K562 (cell line): ENCODE measurements at regions not wholly inside any gene's neighbourhood (a gene's known extent, or its start where the extent isn't known, plus 50 kb on each side); places are given as distances from the start of the nearest gene placed in this dataset.

Experiments used
- ATAC-seq: fragments of 200-7000 bp; cut with Tn5 transposase; 3 replicates; pipeline ENCODE4 v1.9.1; 2020; ENCODE audit warnings: moderate library complexity
- BruUV-seq: library from RNA; stranded (reverse); fragments of 400-500 nt; replicated peaks from 2 replicates; lab custom pipeline; 2021; lab: Mats Ljungman, UMichigan
- CTCF ChIA-PET: fragments of 300-600 bp; formaldehyde crosslinking; extraction: SDS; loops from one replicate; lab custom pipeline; 2021; ENCODE audit warnings: low intra/inter-chr PET ratio; lab: Yijun Ruan, JAX
- POLR2A ChIA-PET: fragments of 300-600, 350-650 bp; sonication (Branson Sonifier 250); formaldehyde crosslinking; extraction: SDS; loops from one replicate; lab custom pipeline; 2021; ENCODE audit warnings: antibody characterized with exemption, inconsistent platforms; lab: Yijun Ruan, JAX
- DNase-seq, 4 experiments: peaks; one replicate each; pipeline versions ENCODE4 v3.0.0 to v3.0.0-alpha.2; 2011 to 2018; ENCODE audit warnings: low spot score in 3 of 4, mixed read lengths in 3 of 4; ENCODE audit errors: extremely low read depth in 1 of 4
- FAIRE-seq: peaks from 2 replicates; lab custom pipeline; 2011; peaks lifted over from hg19 to GRCh38; lab: Jason Lieb, UNC
- H2AFZ ChIP-seq: 2 replicates; pipeline ENCODE4 v1.6.0; 2011; ENCODE audit warnings: low read depth, low read length, control low read depth, inconsistent platforms
- H3K27ac ChIP-seq: fragments of 200-600 bp; 3 replicates; pipeline ENCODE4 v1.8.0; 2011; ENCODE audit warnings: low read depth, mild to moderate bottlenecking, control low read depth, inconsistent platforms, low read length, moderate library complexity, mixed read lengths; ENCODE audit errors: extremely low read depth
- H3K27me3 ChIP-seq, 2 experiments: fragments of 300-600 bp in 1 of 2; 2 replicates in 1 of 2; 3 replicates in 1 of 2; pipeline versions ENCODE4 v1.6.0 to v1.8.0; 2011; ENCODE audit warnings: inconsistent platforms in 2 of 2, low read length in 2 of 2, mild to moderate bottlenecking in 1 of 2, mixed read lengths in 1 of 2, moderate library complexity in 1 of 2; ENCODE audit not compliant: control insufficient read depth in 2 of 2, insufficient read depth in 2 of 2
- H3K36me3 ChIP-seq: fragments of 300-600 bp; 3 replicates; pipeline ENCODE4 v1.8.0; 2011; ENCODE audit warnings: mild to moderate bottlenecking, low read length, inconsistent platforms; ENCODE audit not compliant: control insufficient read depth, insufficient read depth
- H3K4me1 ChIP-seq, 2 experiments: fragments of 200-600 bp in 1 of 2; replicated peaks in 1 of 2; 2 replicates in 1 of 2; 3 replicates in 1 of 2; pipeline versions ENCODE4 v1.5.1 to v1.8.0; 2011; ENCODE audit warnings: inconsistent platforms in 2 of 2, low read length in 2 of 2, mild to moderate bottlenecking in 1 of 2, mixed read lengths in 1 of 2, moderate library complexity in 1 of 2; ENCODE audit not compliant: control insufficient read depth in 2 of 2, insufficient read depth in 2 of 2
- H3K4me2 ChIP-seq: 2 replicates; pipeline ENCODE4 v1.6.1; 2011; ENCODE audit warnings: low read length, control low read depth, inconsistent platforms, mixed read lengths; ENCODE audit not compliant: insufficient read depth
- H3K4me3 ChIP-seq: fragments of 200-600 bp; sonication (generic), shearing (Covaris generic); 2 replicates; pipeline ENCODE4 v1.5.1; 2016; ENCODE audit warnings: control low read depth, inconsistent platforms
- H3K79me2 ChIP-seq: fragments of 200-600 bp; 3 replicates; pipeline ENCODE4 v1.8.0; 2011; ENCODE audit warnings: low read length, inconsistent platforms; ENCODE audit not compliant: control insufficient read depth, insufficient read depth
- H3K9ac ChIP-seq, 2 experiments: 2 replicates each; pipeline versions ENCODE4 v1.6.0 to v1.6.1; 2011; ENCODE audit warnings: low read depth in 2 of 2, low read length in 2 of 2, control low read depth in 1 of 2, inconsistent platforms in 1 of 2, mild to moderate bottlenecking in 1 of 2, mixed read lengths in 1 of 2; ENCODE audit not compliant: insufficient read depth in 1 of 2
- H3K9me1 ChIP-seq: one replicate; pipeline ENCODE4 v1.6.0; 2011; ENCODE audit warnings: inconsistent platforms, mild to moderate bottlenecking, low read length, moderate library complexity; ENCODE audit not compliant: control insufficient read depth, insufficient read depth
- H3K9me3 ChIP-seq: replicated peaks from 2 replicates; pipeline ENCODE4 v1.5.1; 2011; ENCODE audit warnings: low read depth, low read length, inconsistent platforms; ENCODE audit not compliant: control insufficient read depth, insufficient read depth
- H4K20me1 ChIP-seq: replicated peaks from 2 replicates; pipeline ENCODE4 v1.6.1; 2011; ENCODE audit warnings: low read length, inconsistent platforms, mixed read lengths; ENCODE audit not compliant: control insufficient read depth, insufficient read depth
- RREB1 ChIP-seq: fragments of 250-450 bp; sonication (Bioruptor Pico); IDR thresholded peaks from 2 replicates; pipeline ENCODE4 v1.4.0; 2020
- ZNF830 ChIP-seq: fragments of 250-450 bp; sonication (Bioruptor Pico); IDR thresholded peaks from 2 replicates; pipeline ENCODE4 v1.5.0; 2021; ENCODE audit warnings: mild to moderate bottlenecking
- WGBS: fragments of 100-300 bp; shearing (Covaris generic); methylation state at CpG from one replicate; pipeline ENCODE4 v1.1.6; 2016; ENCODE audit warnings: low coverage, mixed read lengths; ENCODE audit not compliant: insufficient coverage; ENCODE audit errors: missing lambda C conversion rate; 5-methylcytosine and 5-hydroxymethylcytosine counted together
- in situ Hi-C: fragments of 300-500 bp; cut with MboI; formaldehyde crosslinking; loops from 4 replicates; pipeline ENCODE4 v1.15.0; 2018; ENCODE audit warnings: inconsistent platforms, mixed read lengths
- intact Hi-C: fragments of 100-400 bp; cut with micrococcal nuclease; formaldehyde crosslinking; loops from 2 replicates; pipeline ENCODE4 v1.14.2; 2022

GRCh38 chr4:134911941-134912340 lies 710.4 kb upstream of the PABPC4L start:
- ATAC-seq, result no peak
- no peak for FAIRE-seq
- TF ChIP-seq RREB1 (CRISPR knock-in tag) (no peak), ZNF830 (no peak)
- intact Hi-C loops (no loop called here), in situ Hi-C loops (no loop called here)
- H3K9me1 ChIP-seq, result no peaks in the 10 kb centered on the region
- CTCF ChIA-PET, result no interaction called here
- no peaks in the 10 kb centered on the region for H4K20me1 ChIP-seq
- H3K79me2 ChIP-seq, result no peaks in the 10 kb centered on the region
- H3K36me3 ChIP-seq, result no peaks in the 10 kb centered on the region
- no peaks in the 10 kb centered on the region for H3K9me3 ChIP-seq
- DNase-seq, result no peak
- no peak overlapping the region for H2AFZ ChIP-seq
- H3K4me3 ChIP-seq, result no peak overlapping the region
- H3K27me3 ChIP-seq, result no peaks in the 10 kb centered on the region
- no peak overlapping the region for H3K4me2 ChIP-seq
- H3K27ac ChIP-seq, result no peak overlapping the region
- no TSS peak for BruUV-seq
- no peak overlapping the region for H3K9ac ChIP-seq
- POLR2A ChIA-PET, result no interaction called here
- WGBS, result 8% methylated on average over 2 of the region's 2 CpGs
- no peaks in the 10 kb centered on the region for H3K4me1 ChIP-seq
